K562 (cell line): ENCODE measurements at regions not wholly inside any gene's neighbourhood (a gene's known extent, or its start where the extent isn't known, plus 50 kb on each side); places are given as distances from the start of the nearest gene placed in this dataset.

Experiments
- ATAC-seq: fragments of 200-7000 bp; cut with Tn5 transposase; 3 replicates; pipeline ENCODE4 v1.9.1; 2020; ENCODE audit warnings: moderate library complexity
- BruUV-seq: library from RNA; stranded (reverse); fragments of 400-500 nt; replicated peaks from 2 replicates; lab custom pipeline; 2021; lab: Mats Ljungman, UMichigan
- CTCF ChIA-PET: fragments of 300-600 bp; formaldehyde crosslinking; extraction: SDS; loops from one replicate; lab custom pipeline; 2021; ENCODE audit warnings: low intra/inter-chr PET ratio; lab: Yijun Ruan, JAX
- POLR2A ChIA-PET: fragments of 300-600, 350-650 bp; sonication (Branson Sonifier 250); formaldehyde crosslinking; extraction: SDS; loops from one replicate; lab custom pipeline; 2021; ENCODE audit warnings: antibody characterized with exemption, inconsistent platforms; lab: Yijun Ruan, JAX
- DNase-seq, 4 experiments: peaks; one replicate each; pipeline versions ENCODE4 v3.0.0 to v3.0.0-alpha.2; 2011 to 2018; ENCODE audit warnings: low spot score in 3 of 4, mixed read lengths in 3 of 4; ENCODE audit errors: extremely low read depth in 1 of 4
- FAIRE-seq: peaks from 2 replicates; lab custom pipeline; 2011; peaks lifted over from hg19 to GRCh38; lab: Jason Lieb, UNC
- H2AFZ ChIP-seq: 2 replicates; pipeline ENCODE4 v1.6.0; 2011; ENCODE audit warnings: low read depth, low read length, control low read depth, inconsistent platforms
- H3K27ac ChIP-seq: fragments of 200-600 bp; 3 replicates; pipeline ENCODE4 v1.8.0; 2011; ENCODE audit warnings: low read depth, mild to moderate bottlenecking, control low read depth, inconsistent platforms, low read length, moderate library complexity, mixed read lengths; ENCODE audit errors: extremely low read depth
- H3K27me3 ChIP-seq, 2 experiments: fragments of 300-600 bp in 1 of 2; 2 replicates in 1 of 2; 3 replicates in 1 of 2; pipeline versions ENCODE4 v1.6.0 to v1.8.0; 2011; ENCODE audit warnings: inconsistent platforms in 2 of 2, low read length in 2 of 2, mild to moderate bottlenecking in 1 of 2, mixed read lengths in 1 of 2, moderate library complexity in 1 of 2; ENCODE audit not compliant: control insufficient read depth in 2 of 2, insufficient read depth in 2 of 2
- H3K36me3 ChIP-seq: fragments of 300-600 bp; 3 replicates; pipeline ENCODE4 v1.8.0; 2011; ENCODE audit warnings: mild to moderate bottlenecking, low read length, inconsistent platforms; ENCODE audit not compliant: control insufficient read depth, insufficient read depth
- H3K4me1 ChIP-seq, 2 experiments: fragments of 200-600 bp in 1 of 2; replicated peaks in 1 of 2; 2 replicates in 1 of 2; 3 replicates in 1 of 2; pipeline versions ENCODE4 v1.5.1 to v1.8.0; 2011; ENCODE audit warnings: inconsistent platforms in 2 of 2, low read length in 2 of 2, mild to moderate bottlenecking in 1 of 2, mixed read lengths in 1 of 2, moderate library complexity in 1 of 2; ENCODE audit not compliant: control insufficient read depth in 2 of 2, insufficient read depth in 2 of 2
- H3K4me2 ChIP-seq: 2 replicates; pipeline ENCODE4 v1.6.1; 2011; ENCODE audit warnings: low read length, control low read depth, inconsistent platforms, mixed read lengths; ENCODE audit not compliant: insufficient read depth
- H3K4me3 ChIP-seq: fragments of 200-600 bp; sonication (generic), shearing (Covaris generic); 2 replicates; pipeline ENCODE4 v1.5.1; 2016; ENCODE audit warnings: control low read depth, inconsistent platforms
- H3K79me2 ChIP-seq: fragments of 200-600 bp; 3 replicates; pipeline ENCODE4 v1.8.0; 2011; ENCODE audit warnings: low read length, inconsistent platforms; ENCODE audit not compliant: control insufficient read depth, insufficient read depth
- H3K9ac ChIP-seq, 2 experiments: 2 replicates each; pipeline versions ENCODE4 v1.6.0 to v1.6.1; 2011; ENCODE audit warnings: low read depth in 2 of 2, low read length in 2 of 2, control low read depth in 1 of 2, inconsistent platforms in 1 of 2, mild to moderate bottlenecking in 1 of 2, mixed read lengths in 1 of 2; ENCODE audit not compliant: insufficient read depth in 1 of 2
- H3K9me1 ChIP-seq: one replicate; pipeline ENCODE4 v1.6.0; 2011; ENCODE audit warnings: inconsistent platforms, mild to moderate bottlenecking, low read length, moderate library complexity; ENCODE audit not compliant: control insufficient read depth, insufficient read depth
- H3K9me3 ChIP-seq: replicated peaks from 2 replicates; pipeline ENCODE4 v1.5.1; 2011; ENCODE audit warnings: low read depth, low read length, inconsistent platforms; ENCODE audit not compliant: control insufficient read depth, insufficient read depth
- H4K20me1 ChIP-seq: replicated peaks from 2 replicates; pipeline ENCODE4 v1.6.1; 2011; ENCODE audit warnings: low read length, inconsistent platforms, mixed read lengths; ENCODE audit not compliant: control insufficient read depth, insufficient read depth
- BMI1 ChIP-seq: fragments of 150-350 bp; IDR thresholded peaks from 2 replicates; pipeline ENCODE4 v1.6.1; 2014; ENCODE audit warnings: low read length
- CBX1 ChIP-seq: sonication (generic); IDR thresholded peaks from 2 replicates; pipeline ENCODE4 v1.6.1; 2016; ENCODE audit warnings: antibody characterized with exemption, low read depth, mild to moderate bottlenecking
- CEBPB ChIP-seq: fragments of 450-650 bp; IDR thresholded peaks from 2 replicates; pipeline ENCODE4 v1.6.1; 2016; ENCODE audit warnings: missing genetic modification characterization, missing compliant biosample characterization
- GATA2 ChIP-seq: sonication (generic); formaldehyde crosslinking; IDR thresholded peaks from 2 replicates; pipeline ENCODE4 v1.4.0; 2020; ENCODE audit warnings: mild to moderate bottlenecking, missing genetic modification reagents
- HSF4 ChIP-seq: fragments of 250-450 bp; sonication (Bioruptor Pico); IDR thresholded peaks from 2 replicates; pipeline ENCODE4 v2.1.2; 2022; ENCODE audit warnings: mild to moderate bottlenecking, moderate library complexity, borderline replicate concordance
- L3MBTL2 ChIP-seq: fragments of 450-650 bp; IDR thresholded peaks from 2 replicates; pipeline ENCODE4 v1.6.1; 2016; ENCODE audit warnings: mild to moderate bottlenecking, moderate library complexity
- MCM3 ChIP-seq: fragments of 450-650 bp; IDR thresholded peaks from 2 replicates; pipeline ENCODE4 v1.6.1; 2016
- NFE2L1 ChIP-seq: fragments of 450-650 bp; IDR thresholded peaks from 2 replicates; pipeline ENCODE4 v1.6.1; 2016; ENCODE audit warnings: missing genetic modification characterization, low read depth, mild to moderate bottlenecking, missing compliant biosample characterization, moderate library complexity, borderline replicate concordance
- PTBP1 ChIP-seq: fragments of 200-400 bp; formaldehyde crosslinking; IDR thresholded peaks from 2 replicates; pipeline ENCODE4 v1.6.1; 2017; ENCODE audit warnings: low read depth, low read length
- RB1 ChIP-seq: fragments of 450-650 bp; IDR thresholded peaks from 2 replicates; pipeline ENCODE4 v1.6.1; 2017; ENCODE audit warnings: low read depth, mild to moderate bottlenecking
- RHOXF2B ChIP-seq: fragments of 250-450 bp; sonication (Bioruptor Pico); conservative IDR thresholded peaks from 2 replicates; pipeline ENCODE4 v1.5.1; 2021
- TEAD1 ChIP-seq, 2 experiments: fragments of 450-650 bp in 1 of 2; sonication (generic) in 1 of 2; formaldehyde crosslinking; IDR thresholded peaks; 2 replicates each; pipeline versions ENCODE4 v1.4.0 to v1.8.0; 2020 to 2022; ENCODE audit warnings: mild to moderate bottlenecking in 2 of 2, missing genetic modification reagents in 1 of 2
- ZC3H11A ChIP-seq: IDR thresholded peaks from 2 replicates; pipeline ENCODE4 v1.6.1; 2012; ENCODE audit warnings: low read depth, low read length, improper control_type of control experiment
- ZNF764 ChIP-seq: fragments of 250-450 bp; sonication (Bioruptor Pico); IDR thresholded peaks from 2 replicates; pipeline ENCODE4 v1.4.0; 2020; ENCODE audit warnings: low read depth, mild to moderate bottlenecking, moderate library complexity
- WGBS: fragments of 100-300 bp; shearing (Covaris generic); methylation state at CpG from one replicate; pipeline ENCODE4 v1.1.6; 2016; ENCODE audit warnings: low coverage, mixed read lengths; ENCODE audit not compliant: insufficient coverage; ENCODE audit errors: missing lambda C conversion rate; 5-methylcytosine and 5-hydroxymethylcytosine counted together
- in situ Hi-C: fragments of 300-500 bp; cut with MboI; formaldehyde crosslinking; loops from 4 replicates; pipeline ENCODE4 v1.15.0; 2018; ENCODE audit warnings: inconsistent platforms, mixed read lengths
- intact Hi-C: fragments of 100-400 bp; cut with micrococcal nuclease; formaldehyde crosslinking; loops from 2 replicates; pipeline ENCODE4 v1.14.2; 2022
- TF ChIP-seq, protein P1 (sequence below): fragments of 200-800 bp; sonication (Bioruptor generic); IDR thresholded peaks from 2 replicates; pipeline ENCODE4 v1.6.1; 2016; ENCODE audit warnings: missing genetic modification characterization, missing compliant biosample characterization
- TF ChIP-seq, protein P2 (sequence below): IDR thresholded peaks from 2 replicates; pipeline ENCODE4 v1.6.1; 2016; ENCODE audit warnings: missing genetic modification characterization, missing compliant biosample characterization

DNA sequence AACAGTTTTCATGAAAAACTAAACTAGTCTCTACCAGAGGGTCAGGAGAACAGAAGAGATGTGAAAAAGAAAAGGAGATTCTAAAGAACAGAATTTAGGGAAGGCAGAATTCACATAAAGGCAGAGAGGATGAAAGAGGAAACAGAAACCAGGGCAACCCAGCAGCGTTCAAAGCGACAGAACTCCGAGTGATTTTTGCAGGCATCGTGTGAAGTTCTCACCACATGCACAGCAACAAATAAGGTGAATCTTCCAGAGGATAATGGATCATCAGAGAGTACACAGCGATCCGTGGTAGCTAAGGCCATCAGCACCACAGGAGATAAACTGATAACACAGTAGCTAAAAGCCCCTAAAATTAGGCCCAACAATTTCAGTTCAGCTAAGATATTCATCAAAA is 250.8 kb upstream of the THBS1 start (continued):
- TF ChIP-seq, protein P1, sequence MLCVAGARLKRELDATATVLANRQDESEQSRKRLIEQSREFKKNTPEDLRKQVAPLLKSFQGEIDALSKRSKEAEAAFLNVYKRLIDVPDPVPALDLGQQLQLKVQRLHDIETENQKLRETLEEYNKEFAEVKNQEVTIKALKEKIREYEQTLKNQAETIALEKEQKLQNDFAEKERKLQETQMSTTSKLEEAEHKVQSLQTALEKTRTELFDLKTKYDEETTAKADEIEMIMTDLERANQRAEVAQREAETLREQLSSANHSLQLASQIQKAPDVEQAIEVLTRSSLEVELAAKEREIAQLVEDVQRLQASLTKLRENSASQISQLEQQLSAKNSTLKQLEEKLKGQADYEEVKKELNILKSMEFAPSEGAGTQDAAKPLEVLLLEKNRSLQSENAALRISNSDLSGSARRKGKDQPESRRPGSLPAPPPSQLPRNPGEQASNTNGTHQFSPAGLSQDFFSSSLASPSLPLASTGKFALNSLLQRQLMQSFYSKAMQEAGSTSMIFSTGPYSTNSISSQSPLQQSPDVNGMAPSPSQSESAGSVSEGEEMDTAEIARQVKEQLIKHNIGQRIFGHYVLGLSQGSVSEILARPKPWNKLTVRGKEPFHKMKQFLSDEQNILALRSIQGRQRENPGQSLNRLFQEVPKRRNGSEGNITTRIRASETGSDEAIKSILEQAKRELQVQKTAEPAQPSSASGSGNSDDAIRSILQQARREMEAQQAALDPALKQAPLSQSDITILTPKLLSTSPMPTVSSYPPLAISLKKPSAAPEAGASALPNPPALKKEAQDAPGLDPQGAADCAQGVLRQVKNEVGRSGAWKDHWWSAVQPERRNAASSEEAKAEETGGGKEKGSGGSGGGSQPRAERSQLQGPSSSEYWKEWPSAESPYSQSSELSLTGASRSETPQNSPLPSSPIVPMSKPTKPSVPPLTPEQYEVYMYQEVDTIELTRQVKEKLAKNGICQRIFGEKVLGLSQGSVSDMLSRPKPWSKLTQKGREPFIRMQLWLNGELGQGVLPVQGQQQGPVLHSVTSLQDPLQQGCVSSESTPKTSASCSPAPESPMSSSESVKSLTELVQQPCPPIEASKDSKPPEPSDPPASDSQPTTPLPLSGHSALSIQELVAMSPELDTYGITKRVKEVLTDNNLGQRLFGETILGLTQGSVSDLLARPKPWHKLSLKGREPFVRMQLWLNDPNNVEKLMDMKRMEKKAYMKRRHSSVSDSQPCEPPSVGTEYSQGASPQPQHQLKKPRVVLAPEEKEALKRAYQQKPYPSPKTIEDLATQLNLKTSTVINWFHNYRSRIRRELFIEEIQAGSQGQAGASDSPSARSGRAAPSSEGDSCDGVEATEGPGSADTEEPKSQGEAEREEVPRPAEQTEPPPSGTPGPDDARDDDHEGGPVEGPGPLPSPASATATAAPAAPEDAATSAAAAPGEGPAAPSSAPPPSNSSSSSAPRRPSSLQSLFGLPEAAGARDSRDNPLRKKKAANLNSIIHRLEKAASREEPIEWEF (CRISPR knock-in tag): no peak
- no peak for TF ChIP-seq CEBPB (tag)
- TF ChIP-seq RHOXF2B (CRISPR knock-in tag): no peak

DNA sequence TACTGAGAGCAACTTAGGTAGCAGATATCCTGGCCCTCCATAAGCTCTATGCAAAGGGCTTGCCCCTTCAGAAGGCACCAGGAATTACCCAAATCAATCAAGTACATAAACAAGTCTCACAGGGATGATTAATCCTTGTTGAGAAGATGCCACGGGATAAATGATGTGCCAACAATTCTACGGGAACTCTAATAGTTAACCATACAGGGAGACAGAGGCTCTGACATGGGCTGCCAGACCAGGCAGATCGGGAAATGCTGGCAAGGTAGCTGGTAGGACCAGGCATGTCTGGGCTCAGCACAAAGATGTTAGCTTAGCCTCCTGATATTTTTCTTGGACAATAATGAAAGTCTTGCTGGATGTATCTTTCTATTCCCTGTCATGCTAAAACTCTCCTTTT is 249.3 kb upstream of the THBS1 start:
- H3K27ac ChIP-seq: no peak overlapping the region
- in situ Hi-C loops (no loop called here), intact Hi-C loops (no loop called here)
- no peak overlapping the region for H2AFZ ChIP-seq
- H3K36me3 ChIP-seq: no peaks in the 10 kb centered on the region
- no peak for DNase-seq
- TF ChIP-seq ZC3H11A (no peak), CBX1 (no peak), TEAD1 (CRISPR knock-in tag; IDR thresholded peaks at IDR 0.05) (no peak), BMI1 (no peak), HSF4 (no peak), GATA2 (CRISPR knock-in tag) (no peak), ZNF764 (CRISPR knock-in tag) (no peak), L3MBTL2 (no peak), MCM3 (no peak), PTBP1 (no peak), RB1 (no peak), NFE2L1 (no peak)
- TF ChIP-seq, protein P2, sequence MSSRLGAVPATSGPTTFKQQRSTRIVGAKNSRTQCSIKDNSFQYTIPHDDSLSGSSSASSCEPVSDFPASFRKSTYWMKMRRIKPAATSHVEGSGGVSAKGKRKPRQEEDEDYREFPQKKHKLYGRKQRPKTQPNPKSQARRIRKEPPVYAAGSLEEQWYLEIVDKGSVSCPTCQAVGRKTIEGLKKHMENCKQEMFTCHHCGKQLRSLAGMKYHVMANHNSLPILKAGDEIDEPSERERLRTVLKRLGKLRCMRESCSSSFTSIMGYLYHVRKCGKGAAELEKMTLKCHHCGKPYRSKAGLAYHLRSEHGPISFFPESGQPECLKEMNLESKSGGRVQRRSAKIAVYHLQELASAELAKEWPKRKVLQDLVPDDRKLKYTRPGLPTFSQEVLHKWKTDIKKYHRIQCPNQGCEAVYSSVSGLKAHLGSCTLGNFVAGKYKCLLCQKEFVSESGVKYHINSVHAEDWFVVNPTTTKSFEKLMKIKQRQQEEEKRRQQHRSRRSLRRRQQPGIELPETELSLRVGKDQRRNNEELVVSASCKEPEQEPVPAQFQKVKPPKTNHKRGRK (tag): no peak
- CTCF ChIA-PET: no interaction called here
- no peak for FAIRE-seq
- WGBS: 0% methylated on average over 3 of the region's 3 CpGs
- BruUV-seq: no TSS peak
- H3K9me3 ChIP-seq: no peaks in the 10 kb centered on the region
- no peak for ATAC-seq
- H3K79me2 ChIP-seq: no peaks in the 10 kb centered on the region
- no peaks in the 10 kb centered on the region for H3K9me1 ChIP-seq
- POLR2A ChIA-PET: interaction anchor here (0.6 kb wide), 1 partner anchor 360 kb away, joined by 5 read pairs; no protein-coding TSS in a partner anchor
- H3K4me2 ChIP-seq: no peak overlapping the region
- H3K9ac ChIP-seq: no peak overlapping the region
- H3K4me3 ChIP-seq: no peak overlapping the region
- no peaks in the 10 kb centered on the region; the same call in 1 of the 2 replicates for H4K20me1 ChIP-seq
- H3K4me1 ChIP-seq: no peaks in the 10 kb centered on the region
- peaks cover 0 to 9% of the 10 kb centered on the region in 2 experiments; a peak in 4 of 5 replicates for H3K27me3 ChIP-seq
